SK-N-SH treated with all-trans-retinoic acid at 6 μM for 48 hours (cell line): ENCODE measurements at regions not wholly inside any gene's neighbourhood (a gene's known extent, or its start where the extent isn't known, plus 50 kb on each side); places are given as distances from the start of the nearest gene placed in this dataset.

Experiments
- ATAC-seq: fragments of 200-7000 bp; cut with Tn5 transposase; 3 replicates; pipeline ENCODE4 v1.9.1; 2020; ENCODE audit warnings: mild to moderate bottlenecking, moderate library complexity
- ARNTL ChIP-seq: fragments of 450-650 bp; formaldehyde crosslinking; IDR thresholded peaks from 2 replicates; pipeline ENCODE4 v1.5.0; 2020; ENCODE audit warnings: low read depth, mild to moderate bottlenecking, moderate library complexity, borderline replicate concordance
- BACH2 ChIP-seq: fragments of 250-450 bp; sonication (Bioruptor Pico); IDR thresholded peaks from 2 replicates; pipeline ENCODE4 v1.9.0; 2021; ENCODE audit warnings: mild to moderate bottlenecking, borderline replicate concordance
- CSDC2 ChIP-seq: fragments of 250-450 bp; sonication (Bioruptor Pico); IDR thresholded peaks from 2 replicates; pipeline ENCODE4 v1.5.0; 2020; ENCODE audit warnings: mild to moderate bottlenecking, moderate library complexity
- CSRNP3 ChIP-seq: fragments of 250-450 bp; sonication (Bioruptor Pico); IDR thresholded peaks from 2 replicates; pipeline ENCODE4 v1.5.1; 2021; ENCODE audit warnings: mild to moderate bottlenecking, moderate library complexity
- ESRRG ChIP-seq: fragments of 250-450 bp; sonication (Bioruptor Pico); IDR thresholded peaks from 2 replicates; pipeline ENCODE4 v1.6.1; 2021; ENCODE audit warnings: mild to moderate bottlenecking
- GLIS3 ChIP-seq: fragments of 250-450 bp; sonication (Bioruptor Pico); IDR thresholded peaks from 2 replicates; pipeline ENCODE4 v1.5.0; 2020; ENCODE audit warnings: mild to moderate bottlenecking, moderate library complexity
- ISL1 ChIP-seq: fragments of 250-450 bp; sonication (Bioruptor Pico); IDR thresholded peaks from 2 replicates; pipeline ENCODE4 v2.1.2; 2022; ENCODE audit warnings: mild to moderate bottlenecking, moderate library complexity
- OSR1 ChIP-seq: fragments of 250-450 bp; sonication (Bioruptor Pico); IDR thresholded peaks from 2 replicates; pipeline ENCODE4 v1.8.0; 2022; ENCODE audit warnings: moderate library complexity, mild to moderate bottlenecking, inconsistent platforms
- PATZ1 ChIP-seq: fragments of 250-450 bp; sonication (Bioruptor Pico); IDR thresholded peaks from 2 replicates; pipeline ENCODE4 v1.8.0; 2020; ENCODE audit warnings: mild to moderate bottlenecking, moderate library complexity, borderline replicate concordance
- POU6F1 ChIP-seq: fragments of 250-450 bp; sonication (Bioruptor Pico); IDR thresholded peaks from 2 replicates; pipeline ENCODE4 v1.8.0; 2021; ENCODE audit warnings: low read depth, mild to moderate bottlenecking, moderate library complexity, borderline replicate concordance
- PPARA ChIP-seq: fragments of 250-450 bp; sonication (Bioruptor Pico); IDR thresholded peaks from 2 replicates; pipeline ENCODE4 v1.5.0; 2020; ENCODE audit warnings: mild to moderate bottlenecking, borderline replicate concordance
- RARB ChIP-seq: fragments of 250-450 bp; sonication (Bioruptor Pico); IDR thresholded peaks from 2 replicates; pipeline ENCODE4 v1.8.0; 2021; ENCODE audit warnings: mild to moderate bottlenecking, moderate library complexity
- SNAI2 ChIP-seq: fragments of 250-450 bp; sonication (Bioruptor Pico); IDR thresholded peaks from 2 replicates; pipeline ENCODE4 v1.5.0; 2020; ENCODE audit warnings: mild to moderate bottlenecking, moderate library complexity
- TCF4 ChIP-seq: fragments of 250-450 bp; sonication (Bioruptor Pico); IDR thresholded peaks from 2 replicates; pipeline ENCODE4 v1.8.0; 2021; ENCODE audit warnings: mild to moderate bottlenecking, moderate library complexity, borderline replicate concordance
- TOX ChIP-seq: fragments of 250-450 bp; sonication (Bioruptor Pico); IDR thresholded peaks from 2 replicates; pipeline ENCODE4 v1.8.0; 2021; ENCODE audit warnings: mild to moderate bottlenecking, moderate library complexity, borderline replicate concordance
- TSHZ2 ChIP-seq: fragments of 250-450 bp; sonication (Bioruptor Pico); IDR thresholded peaks from 2 replicates; pipeline ENCODE4 v1.5.0; 2020; ENCODE audit warnings: mild to moderate bottlenecking, moderate library complexity
- ZC3H10 ChIP-seq: fragments of 250-450 bp; sonication (Bioruptor Pico); IDR thresholded peaks from 2 replicates; pipeline ENCODE4 v1.5.1; 2021; ENCODE audit warnings: mild to moderate bottlenecking, moderate library complexity
- ZFP3 ChIP-seq: fragments of 250-450 bp; sonication (Bioruptor Pico); IDR thresholded peaks from 2 replicates; pipeline ENCODE4 v1.5.0; 2020; ENCODE audit warnings: mild to moderate bottlenecking, moderate library complexity
- ZFP30 ChIP-seq: fragments of 450-650 bp; formaldehyde crosslinking; IDR thresholded peaks from 2 replicates; pipeline ENCODE4 v1.5.0; 2022; ENCODE audit warnings: mild to moderate bottlenecking, moderate library complexity
- ZNF565 ChIP-seq: fragments of 450-650 bp; formaldehyde crosslinking; conservative IDR thresholded peaks from 2 replicates; pipeline ENCODE4 v1.5.0; 2020; ENCODE audit warnings: low read depth, mild to moderate bottlenecking, moderate library complexity
- ZNF8 ChIP-seq: fragments of 450-650 bp; formaldehyde crosslinking; IDR thresholded peaks from 2 replicates; pipeline ENCODE4 v1.5.0; 2020; ENCODE audit warnings: mild to moderate bottlenecking, moderate library complexity

GRCh38 chr2:122003196-122003940, 247.9 kb downstream of the TSN start:
- TF ChIP-seq PPARA (no peak), CSRNP3 (CRISPR knock-in tag) (no peak), ISL1 (no peak), ARNTL (CRISPR knock-in tag) (no peak), POU6F1 (no peak), RARB (no peak), PATZ1 (CRISPR knock-in tag) (no peak), ZNF8 (CRISPR knock-in tag) (no peak), ZFP30 (CRISPR knock-in tag) (no peak), ZC3H10 (CRISPR knock-in tag) (no peak), TCF4 (CRISPR knock-in tag) (no peak), TSHZ2 (CRISPR knock-in tag) (no peak), TOX (no peak), BACH2 (CRISPR knock-in tag) (no peak), ESRRG (CRISPR knock-in tag) (no peak), GLIS3 (CRISPR knock-in tag) (no peak), OSR1 (no peak), ZFP3 (CRISPR knock-in tag) (no peak), ZNF565 (CRISPR knock-in tag) (no peak), SNAI2 (CRISPR knock-in tag) (no peak)
- no peak for ATAC-seq

- TF ChIP-seq SNAI2 (CRISPR knock-in tag) (no peak), RARB (no peak), PATZ1 (CRISPR knock-in tag) (no peak), ESRRG (CRISPR knock-in tag) (no peak), ZNF565 (CRISPR knock-in tag) (no peak), CSRNP3 (CRISPR knock-in tag) (no peak), ISL1 (no peak), ZFP3 (CRISPR knock-in tag) (no peak), ZFP30 (CRISPR knock-in tag) (no peak), PPARA (no peak), TCF4 (CRISPR knock-in tag) (no peak), ARNTL (CRISPR knock-in tag) (no peak), BACH2 (CRISPR knock-in tag) (no peak), POU6F1 (no peak), TOX (no peak), CSDC2 (CRISPR knock-in tag) (no peak), OSR1 (no peak), ZC3H10 (CRISPR knock-in tag) (no peak)
- no peak for ATAC-seq
These were observed 251.7 kb downstream of the TSN start for GRCh38 chr2:122007126-122007525.
